Ishikawa (cell line): ENCODE measurements at regions not wholly inside any gene's neighbourhood (a gene's known extent, or its start where the extent isn't known, plus 50 kb on each side); places are given as distances from the start of the nearest gene placed in this dataset.

Experiments used
- EP300 ChIP-seq: IDR thresholded peaks from 2 replicates; pipeline ENCODE4 v1.6.1; 2012; ENCODE audit warnings: borderline replicate concordance
- REST ChIP-seq: IDR thresholded peaks from 2 replicates; pipeline ENCODE4 v1.6.1; 2012; ENCODE audit warnings: low read depth, mild to moderate bottlenecking
- TAF1 ChIP-seq: IDR thresholded peaks from 2 replicates; pipeline ENCODE4 v1.6.1; 2012; ENCODE audit warnings: low read depth, mild to moderate bottlenecking
- TCF12 ChIP-seq: IDR thresholded peaks from 2 replicates; pipeline ENCODE4 v1.6.1; 2012; ENCODE audit warnings: low read depth
- TEAD4 ChIP-seq: IDR thresholded peaks from 2 replicates; pipeline ENCODE4 v1.6.1; 2012
- USF1 ChIP-seq: IDR thresholded peaks from 2 replicates; pipeline ENCODE4 v1.6.1; 2012
- YY1 ChIP-seq: IDR thresholded peaks from 2 replicates; pipeline ENCODE4 v1.6.1; 2012; ENCODE audit warnings: low read depth
- ZBTB7A ChIP-seq: IDR thresholded peaks from 2 replicates; pipeline ENCODE4 v1.6.1; 2012; ENCODE audit warnings: low read depth

- TF ChIP-seq YY1 (no peak), TEAD4 (no peak), TAF1 (no peak), USF1 (no peak), REST (no peak), TCF12 (no peak), ZBTB7A (no peak), EP300 (no peak)
These were observed 286.5 kb upstream of the TMPO start for GRCh38 chr12:98228683-98229539.
